ENCODE measurements at regions not wholly inside any gene's neighbourhood (a gene's known extent, or its start where the extent isn't known, plus 50 kb on each side); places are given as distances from the start of the nearest gene placed in this dataset.

GRCh38 chr6:160926281-160927276 is 65.0 kb upstream of the MAP3K4 start:
- H3K4me3 ChIP-seq (ENCODE audit: low read depth, low read length), result no peak overlapping the region
- TF ChIP-seq CTCF (IDR thresholded peaks at IDR 0.05; ENCODE audit: low read depth, low read length), result no peak

- TF ChIP-seq CTCF (IDR thresholded peaks at IDR 0.05; ENCODE audit: low read depth, low read length), result no peak
Measured at GRCh38 chr6:160927416-160927815, 64.2 kb upstream of the MAP3K4 start.

GRCh38 chr6:160929361-160929760 is 62.2 kb upstream of the MAP3K4 start:
- no peak overlapping the region for H3K4me3 ChIP-seq (ENCODE audit: low read depth, low read length)
- no peak for TF ChIP-seq CTCF (IDR thresholded peaks at IDR 0.05; ENCODE audit: low read depth, low read length)

More at GRCh38 chr6:160927416-160927815, 64.2 kb upstream of the MAP3K4 start:
- H3K4me3 ChIP-seq (ENCODE audit: low read depth, low read length), result no peak overlapping the region

- no peak for TF ChIP-seq CTCF (IDR thresholded peaks at IDR 0.05; ENCODE audit: low read depth, low read length)
- no peak overlapping the region for H3K4me3 ChIP-seq (ENCODE audit: low read depth, low read length)
Measured at GRCh38 chr6:160929831-160930230, 61.7 kb upstream of the MAP3K4 start.

GRCh38 chr6:160930547-160931377 is 60.8 kb upstream of the MAP3K4 start:
- peak overlapping the region; percentile 17; the same call in 1 of the 2 replicates for H3K4me3 ChIP-seq (ENCODE audit: low read depth, low read length)
- peak; percentile 52 for TF ChIP-seq CTCF (IDR thresholded peaks at IDR 0.05; ENCODE audit: low read depth, low read length)

- no peak overlapping the region for H3K4me3 ChIP-seq (ENCODE audit: low read depth, low read length)
- no peak for TF ChIP-seq CTCF (IDR thresholded peaks at IDR 0.05; ENCODE audit: low read depth, low read length)
Measured at GRCh38 chr6:160931378-160932310, 59.9 kb upstream of the MAP3K4 start.

Data from WI38 (cell line).